ENCODE measurements at regions not wholly inside any gene's neighbourhood (a gene's known extent, or its start where the extent isn't known, plus 50 kb on each side); places are given as distances from the start of the nearest gene placed in this dataset.

DNA sequence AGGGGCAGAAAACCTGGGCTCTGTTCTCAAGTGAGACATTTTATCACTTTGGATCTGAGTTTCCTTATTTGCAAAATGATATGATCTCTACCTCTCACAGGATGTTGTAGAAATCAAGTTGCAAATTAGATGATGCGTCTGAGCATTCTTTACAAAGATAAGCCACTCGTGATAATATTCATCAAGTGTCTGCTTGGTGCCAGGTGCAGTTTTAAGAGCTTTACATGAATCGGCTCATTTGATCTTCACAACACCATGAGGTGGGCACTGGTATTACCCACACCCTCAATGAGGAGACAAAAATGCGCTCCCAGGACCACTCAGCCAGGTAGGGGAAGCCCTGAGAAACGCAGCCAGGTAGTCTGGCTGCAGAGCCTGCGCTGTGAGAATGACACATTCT, 59.1 kb upstream of the CA12 start:
- TF ChIP-seq EZH2phosphoT487 (IDR thresholded peaks at IDR 0.05) (no peak), EZH2 (IDR thresholded peaks at IDR 0.05) (no peak)
- TF ChIP-seq, protein P1, sequence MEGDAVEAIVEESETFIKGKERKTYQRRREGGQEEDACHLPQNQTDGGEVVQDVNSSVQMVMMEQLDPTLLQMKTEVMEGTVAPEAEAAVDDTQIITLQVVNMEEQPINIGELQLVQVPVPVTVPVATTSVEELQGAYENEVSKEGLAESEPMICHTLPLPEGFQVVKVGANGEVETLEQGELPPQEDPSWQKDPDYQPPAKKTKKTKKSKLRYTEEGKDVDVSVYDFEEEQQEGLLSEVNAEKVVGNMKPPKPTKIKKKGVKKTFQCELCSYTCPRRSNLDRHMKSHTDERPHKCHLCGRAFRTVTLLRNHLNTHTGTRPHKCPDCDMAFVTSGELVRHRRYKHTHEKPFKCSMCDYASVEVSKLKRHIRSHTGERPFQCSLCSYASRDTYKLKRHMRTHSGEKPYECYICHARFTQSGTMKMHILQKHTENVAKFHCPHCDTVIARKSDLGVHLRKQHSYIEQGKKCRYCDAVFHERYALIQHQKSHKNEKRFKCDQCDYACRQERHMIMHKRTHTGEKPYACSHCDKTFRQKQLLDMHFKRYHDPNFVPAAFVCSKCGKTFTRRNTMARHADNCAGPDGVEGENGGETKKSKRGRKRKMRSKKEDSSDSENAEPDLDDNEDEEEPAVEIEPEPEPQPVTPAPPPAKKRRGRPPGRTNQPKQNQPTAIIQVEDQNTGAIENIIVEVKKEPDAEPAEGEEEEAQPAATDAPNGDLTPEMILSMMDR (IDR thresholded peaks at IDR 0.05), result no peak
- Histone ChIP-seq H3K4me3 (no peak overlapping the region), H2AFZ (replicated peaks) (no peak overlapping the region), H3K4me2 (no peak overlapping the region), H3K9ac (no peak overlapping the region), H3K36me3 (no peaks in the 10 kb centered on the region), H3F3A (ENCODE audit: low read depth) (peaks cover 22% of the 10 kb centered on the region), H3K27me3 (no peaks in the 10 kb centered on the region), H3K79me2 (ENCODE audit: low read depth) (no peaks in the 10 kb centered on the region), H3K9me3 (ENCODE audit: low read depth) (no peaks in the 10 kb centered on the region), H3K4me1 (peaks cover 15% of the 10 kb centered on the region), H4K20me1 (ENCODE audit: low read depth) (no peaks in the 10 kb centered on the region), H3K27ac (no peak overlapping the region)
- Mint-ChIP-seq H3K9me3 (no peaks in the 10 kb centered on the region), H3K4me1 (peaks cover 13% of the 10 kb centered on the region), H3K36me3 (no peaks in the 10 kb centered on the region), H3K27me3 (ENCODE audit: insufficient read depth, low read depth) (peaks cover 11% of the 10 kb centered on the region), H3K27ac (no peak overlapping the region), H3K4me3 (no peak overlapping the region)
- DNase-seq (ENCODE audit: low spot score), result no peak

- H3K4me3 ChIP-seq, result no peak overlapping the region
- TF ChIP-seq EZH2phosphoT487 (IDR thresholded peaks at IDR 0.05), result no peak
- TF ChIP-seq, protein P1 (IDR thresholded peaks at IDR 0.05), result no peak
- Mint-ChIP-seq H3K36me3 (no peaks in the 10 kb centered on the region), H3K27ac (no peak overlapping the region), H3K9me3 (no peaks in the 10 kb centered on the region), H3K4me1 (peaks cover 9% of the 10 kb centered on the region), H3K27me3 (ENCODE audit: insufficient read depth, low read depth) (peaks cover 11% of the 10 kb centered on the region), H3K4me3 (no peak overlapping the region)
- H3K4me2 ChIP-seq, result no peak overlapping the region
- H3K9me3 ChIP-seq (ENCODE audit: low read depth), result no peaks in the 10 kb centered on the region
- no peaks in the 10 kb centered on the region for H4K20me1 ChIP-seq (ENCODE audit: low read depth)
- H3K4me1 ChIP-seq, result peaks cover 10% of the 10 kb centered on the region
- H3K36me3 ChIP-seq, result no peaks in the 10 kb centered on the region
- peaks cover 17% of the 10 kb centered on the region for H3F3A ChIP-seq (ENCODE audit: low read depth)
- H3K79me2 ChIP-seq (ENCODE audit: low read depth), result no peaks in the 10 kb centered on the region
- H3K27me3 ChIP-seq, result no peaks in the 10 kb centered on the region
- H2AFZ ChIP-seq (replicated peaks), result no peak overlapping the region
- DNase-seq (ENCODE audit: low spot score), result no peak
- no peak overlapping the region for H3K27ac ChIP-seq
- no peak overlapping the region for H3K9ac ChIP-seq
Observed at GRCh38 chr15:63441266-63441665, 59.6 kb upstream of the CA12 start.

DNA sequence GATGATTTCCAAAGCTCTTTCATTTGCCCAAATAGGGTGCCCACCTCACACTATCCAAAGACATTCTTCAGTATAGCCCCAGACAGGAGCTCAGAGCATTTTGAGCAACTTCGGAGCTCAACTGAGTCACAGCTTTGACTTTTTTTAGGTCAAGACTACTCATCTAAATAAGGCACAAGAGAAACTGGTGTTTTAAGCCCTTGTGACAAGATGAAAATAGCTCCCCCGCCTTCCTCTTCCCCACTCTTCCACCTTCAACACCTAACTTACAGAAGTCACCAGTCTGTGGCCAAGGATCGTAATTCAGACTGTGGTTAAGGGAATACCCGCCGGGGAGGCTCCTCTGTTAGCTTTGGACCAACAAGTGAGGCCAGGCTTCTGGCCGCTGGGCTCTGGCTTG, 60.4 kb upstream of the CA12 start:
- no peaks in the 10 kb centered on the region for H3K79me2 ChIP-seq (ENCODE audit: low read depth)
- no peaks in the 10 kb centered on the region for H3K9me3 Mint-ChIP-seq
- no peak overlapping the region for H3K4me3 ChIP-seq
- H2AFZ ChIP-seq (replicated peaks), result no peak overlapping the region
- H3F3A ChIP-seq (ENCODE audit: low read depth), result peaks cover 8% of the 10 kb centered on the region
- H3K4me1 ChIP-seq, result peaks cover 2% of the 10 kb centered on the region
- no peaks in the 10 kb centered on the region for H4K20me1 ChIP-seq (ENCODE audit: low read depth)
- H3K4me2 ChIP-seq, result no peak overlapping the region
- peaks cover 4% of the 10 kb centered on the region for H3K4me1 Mint-ChIP-seq
- TF ChIP-seq EZH2phosphoT487 (IDR thresholded peaks at IDR 0.05), result no peak
- TF ChIP-seq EZH2 (IDR thresholded peaks at IDR 0.05), result no peak
- TF ChIP-seq, protein P1 (IDR thresholded peaks at IDR 0.05), result no peak
- no peaks in the 10 kb centered on the region for H3K36me3 ChIP-seq
- no peak overlapping the region for H3K27ac ChIP-seq
- H3K36me3 Mint-ChIP-seq, result no peaks in the 10 kb centered on the region
- H3K27ac Mint-ChIP-seq, result no peak overlapping the region
- no peak for DNase-seq (ENCODE audit: low spot score)
- peaks cover 11% of the 10 kb centered on the region for H3K27me3 Mint-ChIP-seq (ENCODE audit: insufficient read depth, low read depth)
- no peaks in the 10 kb centered on the region for H3K27me3 ChIP-seq
- no peaks in the 10 kb centered on the region for H3K9me3 ChIP-seq (ENCODE audit: low read depth)
- no peak overlapping the region for H3K4me3 Mint-ChIP-seq
- no peak overlapping the region for H3K9ac ChIP-seq

Data from neural progenitor cell (in vitro differentiated cells).